K562 (cell line): ENCODE measurements at regions not wholly inside any gene's neighbourhood (a gene's known extent, or its start where the extent isn't known, plus 50 kb on each side); places are given as distances from the start of the nearest gene placed in this dataset.

Experiments used
- ATAC-seq: fragments of 200-7000 bp; cut with Tn5 transposase; 3 replicates; pipeline ENCODE4 v1.9.1; 2020; ENCODE audit warnings: moderate library complexity
- BruUV-seq: library from RNA; stranded (reverse); fragments of 400-500 nt; replicated peaks from 2 replicates; lab custom pipeline; 2021; lab: Mats Ljungman, UMichigan
- CTCF ChIA-PET: fragments of 300-600 bp; formaldehyde crosslinking; extraction: SDS; loops from one replicate; lab custom pipeline; 2021; ENCODE audit warnings: low intra/inter-chr PET ratio; lab: Yijun Ruan, JAX
- POLR2A ChIA-PET: fragments of 300-600, 350-650 bp; sonication (Branson Sonifier 250); formaldehyde crosslinking; extraction: SDS; loops from one replicate; lab custom pipeline; 2021; ENCODE audit warnings: antibody characterized with exemption, inconsistent platforms; lab: Yijun Ruan, JAX
- DNase-seq, 4 experiments: peaks; one replicate each; pipeline versions ENCODE4 v3.0.0 to v3.0.0-alpha.2; 2011 to 2018; ENCODE audit warnings: low spot score in 3 of 4, mixed read lengths in 3 of 4; ENCODE audit errors: extremely low read depth in 1 of 4
- FAIRE-seq: peaks from 2 replicates; lab custom pipeline; 2011; peaks lifted over from hg19 to GRCh38; lab: Jason Lieb, UNC
- H2AFZ ChIP-seq: 2 replicates; pipeline ENCODE4 v1.6.0; 2011; ENCODE audit warnings: low read depth, low read length, control low read depth, inconsistent platforms
- H3K27ac ChIP-seq: fragments of 200-600 bp; 3 replicates; pipeline ENCODE4 v1.8.0; 2011; ENCODE audit warnings: low read depth, mild to moderate bottlenecking, control low read depth, inconsistent platforms, low read length, moderate library complexity, mixed read lengths; ENCODE audit errors: extremely low read depth
- H3K27me3 ChIP-seq, 2 experiments: fragments of 300-600 bp in 1 of 2; 2 replicates in 1 of 2; 3 replicates in 1 of 2; pipeline versions ENCODE4 v1.6.0 to v1.8.0; 2011; ENCODE audit warnings: inconsistent platforms in 2 of 2, low read length in 2 of 2, mild to moderate bottlenecking in 1 of 2, mixed read lengths in 1 of 2, moderate library complexity in 1 of 2; ENCODE audit not compliant: control insufficient read depth in 2 of 2, insufficient read depth in 2 of 2
- H3K36me3 ChIP-seq: fragments of 300-600 bp; 3 replicates; pipeline ENCODE4 v1.8.0; 2011; ENCODE audit warnings: mild to moderate bottlenecking, low read length, inconsistent platforms; ENCODE audit not compliant: control insufficient read depth, insufficient read depth
- H3K4me1 ChIP-seq, 2 experiments: fragments of 200-600 bp in 1 of 2; replicated peaks in 1 of 2; 2 replicates in 1 of 2; 3 replicates in 1 of 2; pipeline versions ENCODE4 v1.5.1 to v1.8.0; 2011; ENCODE audit warnings: inconsistent platforms in 2 of 2, low read length in 2 of 2, mild to moderate bottlenecking in 1 of 2, mixed read lengths in 1 of 2, moderate library complexity in 1 of 2; ENCODE audit not compliant: control insufficient read depth in 2 of 2, insufficient read depth in 2 of 2
- H3K4me2 ChIP-seq: 2 replicates; pipeline ENCODE4 v1.6.1; 2011; ENCODE audit warnings: low read length, control low read depth, inconsistent platforms, mixed read lengths; ENCODE audit not compliant: insufficient read depth
- H3K4me3 ChIP-seq: fragments of 200-600 bp; sonication (generic), shearing (Covaris generic); 2 replicates; pipeline ENCODE4 v1.5.1; 2016; ENCODE audit warnings: control low read depth, inconsistent platforms
- H3K79me2 ChIP-seq: fragments of 200-600 bp; 3 replicates; pipeline ENCODE4 v1.8.0; 2011; ENCODE audit warnings: low read length, inconsistent platforms; ENCODE audit not compliant: control insufficient read depth, insufficient read depth
- H3K9ac ChIP-seq, 2 experiments: 2 replicates each; pipeline versions ENCODE4 v1.6.0 to v1.6.1; 2011; ENCODE audit warnings: low read depth in 2 of 2, low read length in 2 of 2, control low read depth in 1 of 2, inconsistent platforms in 1 of 2, mild to moderate bottlenecking in 1 of 2, mixed read lengths in 1 of 2; ENCODE audit not compliant: insufficient read depth in 1 of 2
- H3K9me1 ChIP-seq: one replicate; pipeline ENCODE4 v1.6.0; 2011; ENCODE audit warnings: inconsistent platforms, mild to moderate bottlenecking, low read length, moderate library complexity; ENCODE audit not compliant: control insufficient read depth, insufficient read depth
- H3K9me3 ChIP-seq: replicated peaks from 2 replicates; pipeline ENCODE4 v1.5.1; 2011; ENCODE audit warnings: low read depth, low read length, inconsistent platforms; ENCODE audit not compliant: control insufficient read depth, insufficient read depth
- H4K20me1 ChIP-seq: replicated peaks from 2 replicates; pipeline ENCODE4 v1.6.1; 2011; ENCODE audit warnings: low read length, inconsistent platforms, mixed read lengths; ENCODE audit not compliant: control insufficient read depth, insufficient read depth
- CBX8 ChIP-seq: fragments of 200-600 bp; sonication (generic); IDR thresholded peaks from 2 replicates; pipeline ENCODE4 v1.6.1; 2012; ENCODE audit warnings: borderline replicate concordance, mixed run types, low read depth, mild to moderate bottlenecking, moderate library complexity, mixed read lengths, low read length, control low read depth, inconsistent platforms; ENCODE audit not compliant: poor library complexity, severe bottlenecking; ENCODE audit errors: extremely low read depth
- PBX2 ChIP-seq, 2 experiments: IDR thresholded peaks in 1 of 2; conservative IDR thresholded peaks in 1 of 2; 2 replicates each; pipeline ENCODE4 v1.6.1; 2016; ENCODE audit warnings: low read depth in 2 of 2, mild to moderate bottlenecking in 1 of 2, missing compliant biosample characterization in 1 of 2, missing genetic modification characterization in 1 of 2, moderate library complexity in 1 of 2
- TCF7 ChIP-seq: sonication (generic); IDR thresholded peaks from 2 replicates; pipeline ENCODE4 v1.6.1; 2016; ENCODE audit warnings: antibody characterized with exemption, borderline replicate concordance
- TEAD1 ChIP-seq, 2 experiments: fragments of 450-650 bp in 1 of 2; sonication (generic) in 1 of 2; formaldehyde crosslinking; IDR thresholded peaks; 2 replicates each; pipeline versions ENCODE4 v1.4.0 to v1.8.0; 2020 to 2022; ENCODE audit warnings: mild to moderate bottlenecking in 2 of 2, missing genetic modification reagents in 1 of 2
- THAP12 ChIP-seq: fragments of 250-450 bp; sonication (Bioruptor Pico); IDR thresholded peaks from 2 replicates; pipeline ENCODE4 v1.9.0; 2021; ENCODE audit warnings: mild to moderate bottlenecking, inconsistent platforms
- ZNF212 ChIP-seq: fragments of 450-650 bp; formaldehyde crosslinking; IDR thresholded peaks from 2 replicates; pipeline ENCODE4 v1.4.0; 2020; ENCODE audit warnings: mild to moderate bottlenecking
- ZNF766 ChIP-seq: fragments of 200-800 bp; sonication (Bioruptor generic); conservative IDR thresholded peaks from 2 replicates; pipeline ENCODE4 v1.6.1; 2016; ENCODE audit warnings: missing genetic modification characterization, missing compliant biosample characterization
- WGBS: fragments of 100-300 bp; shearing (Covaris generic); methylation state at CpG from one replicate; pipeline ENCODE4 v1.1.6; 2016; ENCODE audit warnings: low coverage, mixed read lengths; ENCODE audit not compliant: insufficient coverage; ENCODE audit errors: missing lambda C conversion rate; 5-methylcytosine and 5-hydroxymethylcytosine counted together
- in situ Hi-C: fragments of 300-500 bp; cut with MboI; formaldehyde crosslinking; loops from 4 replicates; pipeline ENCODE4 v1.15.0; 2018; ENCODE audit warnings: inconsistent platforms, mixed read lengths
- intact Hi-C: fragments of 100-400 bp; cut with micrococcal nuclease; formaldehyde crosslinking; loops from 2 replicates; pipeline ENCODE4 v1.14.2; 2022

- Histone ChIP-seq H3K4me3 (no peak overlapping the region), H3K4me1 (no peaks in the 10 kb centered on the region), H3K27ac (no peak overlapping the region), H3K9me1 (no peaks in the 10 kb centered on the region), H3K79me2 (no peaks in the 10 kb centered on the region), H4K20me1 (no peaks in the 10 kb centered on the region), H3K9ac (no peak overlapping the region), H3K9me3 (no peaks in the 10 kb centered on the region), H3K27me3 (no peaks in the 10 kb centered on the region), H3K4me2 (no peak overlapping the region), H2AFZ (no peak overlapping the region), H3K36me3 (no peaks in the 10 kb centered on the region)
- DNase-seq = no peak
- no peak for FAIRE-seq
- no peak for TF ChIP-seq ZNF212 (CRISPR knock-in tag)
- TF ChIP-seq TEAD1 (CRISPR knock-in tag; IDR thresholded peaks at IDR 0.05) = no peak
- no peak for TF ChIP-seq CBX8
- no peak for TF ChIP-seq TCF7
- TF ChIP-seq THAP12 (CRISPR knock-in tag) = no peak
- no peak for TF ChIP-seq PBX2 (CRISPR knock-in tag; IDR thresholded peaks at IDR 0.05; ENCODE audit: low read depth)
- no peak for TF ChIP-seq PBX2 (tag; conservative IDR thresholded peaks at IDR 0.05; ENCODE audit: low read depth)
- no peak for TF ChIP-seq ZNF766 (CRISPR knock-in tag)
- intact Hi-C loops (no loop called here), in situ Hi-C loops (no loop called here)
- CTCF ChIA-PET = no interaction called here
- no peak for ATAC-seq
- POLR2A ChIA-PET = no interaction called here
- 0% methylated on average over 1 of the region's 1 CpG for WGBS
- BruUV-seq = no TSS peak
Observed at GRCh38 chr4:104938624-104939023, 208.1 kb upstream of the TET2 start.
